RWPE2 (cell line): ENCODE measurements at regions not wholly inside any gene's neighbourhood (a gene's known extent, or its start where the extent isn't known, plus 50 kb on each side); places are given as distances from the start of the nearest gene placed in this dataset.

Experiments
- ATAC-seq: fragments of 200-7000 bp; cut with Tn5 transposase; 3 replicates; pipeline ENCODE4 v1.9.1; 2021; ENCODE audit warnings: low read depth
- DNase-seq: peaks from one replicate; pipeline ENCODE4 v3.0.0-alpha.2; 2020; ENCODE audit warnings: low spot score
- H3K27ac ChIP-seq: fragments of 450-650 bp; 2 replicates; pipeline ENCODE4 v1.5.1; 2017; ENCODE audit warnings: mild to moderate bottlenecking; ENCODE audit not compliant: poor library complexity, severe bottlenecking
- H3K27me3 ChIP-seq: fragments of 250-450 bp; sonication (Bioruptor Pico); 2 replicates; pipeline ENCODE4 v1.5.1; 2021; ENCODE audit warnings: mild to moderate bottlenecking, moderate library complexity; ENCODE audit not compliant: insufficient read depth, poor library complexity, severe bottlenecking
- H3K36me3 ChIP-seq: fragments of 250-450 bp; sonication (Bioruptor Pico); 2 replicates; pipeline ENCODE4 v1.5.1; 2020; ENCODE audit warnings: low read depth, mild to moderate bottlenecking, moderate library complexity
- H3K4me1 ChIP-seq: fragments of 250-450 bp; sonication (Bioruptor Pico); 2 replicates; pipeline ENCODE4 v1.5.1; 2021; ENCODE audit warnings: mild to moderate bottlenecking, moderate library complexity; ENCODE audit not compliant: insufficient read depth, poor library complexity, severe bottlenecking
- H3K4me3 ChIP-seq: fragments of 250-450 bp; sonication (Bioruptor Pico); 2 replicates; pipeline ENCODE4 v1.5.1; 2021; ENCODE audit warnings: mild to moderate bottlenecking, moderate library complexity; ENCODE audit not compliant: severe bottlenecking
- H3K9me3 ChIP-seq: fragments of 250-450 bp; sonication (Bioruptor Pico); 2 replicates; pipeline ENCODE4 v1.5.1; 2021; ENCODE audit warnings: mild to moderate bottlenecking, moderate library complexity; ENCODE audit not compliant: severe bottlenecking
- CTCF ChIP-seq: fragments of 450-650 bp; IDR thresholded peaks from one replicate; pipeline ENCODE4 v1.5.1; 2017; ENCODE audit warnings: mild to moderate bottlenecking, moderate library complexity; ENCODE audit not compliant: poor library complexity, severe bottlenecking

GRCh38 chr9:7947577-7947976 lies 148.0 kb upstream of the DMAC1 start:
- Histone ChIP-seq H3K36me3 (no peaks in the 10 kb centered on the region), H3K9me3 (peaks cover 6% of the 10 kb centered on the region), H3K27me3 (no peaks in the 10 kb centered on the region), H3K27ac (no peak overlapping the region), H3K4me3 (no peak overlapping the region), H3K4me1 (no peaks in the 10 kb centered on the region)
- ATAC-seq (no peak), DNase-seq (no peak)
- TF ChIP-seq CTCF = no peak

GRCh38 chr9:7946458-7946857 lies 146.9 kb upstream of the DMAC1 start:
- Histone ChIP-seq H3K27ac (no peak overlapping the region), H3K4me3 (no peak overlapping the region), H3K27me3 (no peaks in the 10 kb centered on the region), H3K36me3 (no peaks in the 10 kb centered on the region), H3K9me3 (peaks cover 8% of the 10 kb centered on the region), H3K4me1 (no peaks in the 10 kb centered on the region)
- ATAC-seq (no peak), DNase-seq (no peak)
- TF ChIP-seq CTCF = no peak

- no peak for DNase-seq
Observed at GRCh38 chr9:7944572-7944971, 145.0 kb upstream of the DMAC1 start.

GRCh38 chr9:7937761-7938491 lies 138.3 kb upstream of the DMAC1 start:
- H3K27ac ChIP-seq = no peak overlapping the region
- no peak overlapping the region for H3K4me3 ChIP-seq
- DNase-seq = no peak
- no peaks in the 10 kb centered on the region for H3K27me3 ChIP-seq
- no peaks in the 10 kb centered on the region for H3K36me3 ChIP-seq
- no peak for ATAC-seq
- TF ChIP-seq CTCF = no peak
- H3K4me1 ChIP-seq = no peaks in the 10 kb centered on the region
- H3K9me3 ChIP-seq = peaks cover 3% of the 10 kb centered on the region

More at GRCh38 chr9:7944572-7944971, 145.0 kb upstream of the DMAC1 start:
- TF ChIP-seq CTCF = no peak
- no peak for ATAC-seq
- Histone ChIP-seq H3K36me3 (no peaks in the 10 kb centered on the region), H3K27ac (no peak overlapping the region), H3K27me3 (no peaks in the 10 kb centered on the region), H3K4me1 (no peaks in the 10 kb centered on the region), H3K9me3 (peaks cover 8% of the 10 kb centered on the region), H3K4me3 (no peak overlapping the region)

GRCh38 chr9:7936996-7937395 lies 137.4 kb upstream of the DMAC1 start:
- DNase-seq = no peak
- no peak for ATAC-seq
- Histone ChIP-seq H3K4me1 (no peaks in the 10 kb centered on the region), H3K36me3 (no peaks in the 10 kb centered on the region), H3K27ac (no peak overlapping the region), H3K9me3 (no peaks in the 10 kb centered on the region), H3K4me3 (no peak overlapping the region), H3K27me3 (no peaks in the 10 kb centered on the region)
- TF ChIP-seq CTCF = no peak
